Smooth muscle cell of the brain vasculature (primary cell): ENCODE measurements at regions not wholly inside any gene's neighbourhood (a gene's known extent, or its start where the extent isn't known, plus 50 kb on each side); places are given as distances from the start of the nearest gene placed in this dataset.

ENCODE experiments used
- DNase-seq: peaks from one replicate; pipeline ENCODE4 v3.0.0-alpha.2; 2012; ENCODE audit warnings: low read depth, low spot score

DNA sequence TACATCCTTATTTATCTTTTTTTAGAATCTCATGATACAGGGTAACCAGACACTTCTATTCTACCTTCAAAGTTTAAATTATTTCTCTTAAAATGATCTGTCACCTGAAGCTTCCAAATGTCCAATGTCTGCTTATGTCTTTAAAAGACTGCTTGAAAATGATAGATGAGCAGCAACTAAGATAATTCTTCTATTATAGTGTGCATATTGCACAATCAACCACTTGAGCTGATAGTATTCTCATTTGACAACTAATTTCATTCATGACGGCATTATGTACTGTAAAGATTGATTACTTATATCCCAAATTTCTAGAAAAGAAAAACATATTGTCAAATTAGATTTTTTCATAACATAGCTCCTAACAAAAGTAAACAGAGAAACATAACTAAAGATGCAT is 1478.2 kb upstream of the MIR17HG start:
- no peak for DNase-seq

DNA sequence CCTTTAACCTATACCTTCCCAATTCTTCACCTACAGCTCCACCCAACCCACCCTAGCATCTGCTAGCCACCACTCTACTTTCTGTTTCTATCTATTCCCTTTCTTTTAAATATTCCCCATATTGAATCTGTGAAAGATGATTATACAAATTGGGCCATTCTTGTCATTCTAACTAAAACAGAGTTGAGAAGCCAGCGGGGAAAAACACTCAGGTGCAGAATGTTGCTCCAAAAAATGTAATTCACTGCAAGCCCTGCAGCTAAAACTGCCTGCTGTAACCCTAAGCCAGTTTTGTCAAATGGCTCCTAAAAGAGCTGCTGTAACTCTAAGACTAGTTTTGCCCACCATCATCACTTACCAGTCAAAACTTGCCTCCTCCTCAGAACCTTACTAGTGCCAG is 1468.6 kb upstream of the MIR17HG start:
- no peak for DNase-seq

DNA sequence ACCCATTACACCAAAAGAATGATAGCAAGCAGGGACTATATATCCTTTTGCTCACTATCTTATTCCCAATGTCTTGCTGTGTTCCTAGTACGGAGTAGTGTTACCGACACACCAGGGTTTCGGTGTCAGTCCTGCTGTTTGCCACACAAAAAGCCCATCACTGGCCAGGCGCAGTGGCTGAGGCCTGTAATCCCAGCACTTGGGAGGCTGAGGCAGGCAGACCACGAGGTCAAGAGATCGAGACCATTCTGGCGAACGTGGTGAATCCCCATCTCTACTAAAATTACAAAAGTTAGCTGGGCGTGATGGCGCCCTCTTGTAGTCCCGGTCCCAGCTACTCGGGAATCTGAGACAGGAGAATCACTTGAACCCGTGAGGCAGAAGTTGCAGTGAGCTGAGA is 1467.3 kb upstream of the MIR17HG start:
- DNase-seq = no peak

- DNase-seq = no peak
Measured at GRCh38 chr13:89883893-89884448, 1463.5 kb upstream of the MIR17HG start.

DNA sequence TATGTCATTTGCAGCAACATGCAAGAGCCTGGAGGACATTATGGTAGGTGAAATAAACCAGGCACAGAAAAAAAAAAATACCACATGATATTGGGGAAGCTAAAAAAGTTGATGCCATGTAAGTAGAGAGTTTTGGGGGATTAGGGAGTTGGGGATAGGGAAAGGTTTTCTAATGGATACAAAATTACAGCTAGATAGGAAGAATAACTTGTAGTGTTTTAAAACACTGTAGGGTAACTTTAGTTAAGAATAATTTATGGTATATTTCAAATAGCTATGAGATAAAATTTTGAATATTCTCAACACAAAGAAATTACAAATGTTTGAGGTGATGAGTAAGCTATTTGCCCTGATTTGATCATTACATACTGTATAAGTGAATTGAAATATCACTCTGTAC is 1456.7 kb upstream of the MIR17HG start:
- no peak for DNase-seq

DNA sequence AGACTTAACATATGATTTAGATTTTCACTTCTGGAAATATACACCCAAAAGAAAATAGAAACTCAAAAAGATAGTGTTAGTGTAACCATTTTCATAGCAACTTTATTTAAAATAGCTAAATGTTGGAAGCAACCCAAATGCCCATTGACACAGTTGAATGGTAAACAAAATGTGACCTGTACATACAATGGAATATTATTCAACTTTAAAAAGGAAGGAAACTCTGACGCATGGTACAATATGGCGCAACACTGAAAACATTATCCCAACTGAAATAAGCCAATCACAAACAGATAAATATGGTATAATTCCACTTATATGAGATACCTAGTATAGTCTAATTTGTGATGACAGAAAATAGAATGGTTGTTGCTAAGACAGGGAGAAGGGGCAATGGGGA is 1456.1 kb upstream of the MIR17HG start:
- no peak for DNase-seq

DNA sequence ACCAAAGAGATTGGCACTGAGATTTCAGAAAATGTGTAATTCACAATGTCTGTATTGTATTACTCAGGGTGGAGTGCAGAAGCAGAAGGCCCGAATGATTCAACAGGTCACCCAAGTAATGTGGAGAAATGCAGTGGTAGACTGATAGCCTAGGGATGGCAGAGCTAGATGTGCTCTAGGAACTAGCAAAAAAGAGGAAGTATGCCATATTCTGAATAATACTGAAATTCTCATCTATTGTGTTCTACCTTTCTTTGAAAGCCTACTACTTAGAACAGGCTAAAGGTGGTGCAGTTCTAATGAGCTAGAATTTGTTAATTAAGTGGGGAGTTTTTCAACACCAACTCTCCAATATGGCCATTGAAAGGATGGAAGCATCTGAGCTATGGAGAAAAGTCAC is 1449.8 kb upstream of the MIR17HG start:
- no peak for DNase-seq

- no peak for DNase-seq
Measured at GRCh38 chr13:89899302-89900103, 1448.0 kb upstream of the MIR17HG start.

DNA sequence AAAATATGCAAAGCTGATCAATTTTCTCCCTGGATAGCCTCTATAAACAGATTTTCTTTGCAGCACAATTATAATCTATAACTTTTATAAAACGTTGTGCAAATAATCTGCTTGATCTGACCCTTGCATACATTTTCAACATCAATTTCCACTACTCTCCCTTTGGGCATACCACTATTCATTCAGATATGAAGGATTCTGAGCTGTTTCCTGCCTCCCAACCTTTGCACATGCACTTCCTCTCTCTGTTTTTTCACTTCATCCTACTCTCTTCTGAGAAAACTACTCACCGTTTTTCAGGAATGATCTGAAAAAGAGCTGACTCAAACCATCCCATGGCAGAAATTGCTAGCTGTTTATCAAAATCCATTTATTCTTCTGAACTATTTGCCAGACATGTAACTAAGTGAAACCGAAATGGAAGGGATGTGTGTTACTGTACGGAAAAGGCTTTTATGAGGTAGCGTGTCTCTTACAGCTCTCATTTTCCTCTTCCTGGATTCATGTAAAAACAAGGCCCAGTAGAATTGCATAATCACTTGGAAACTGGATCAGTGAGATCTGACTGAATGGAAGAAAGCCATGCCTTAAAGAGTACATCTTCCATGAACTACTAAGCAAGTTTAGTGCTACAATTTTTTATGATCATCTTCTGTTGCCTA is 1447.3 kb upstream of the MIR17HG start:
- no peak for DNase-seq

GRCh38 chr13:89902223-89902622 is 1445.3 kb upstream of the MIR17HG start:
- no peak for DNase-seq

GRCh38 chr13:89903115-89903514 is 1444.4 kb upstream of the MIR17HG start:
- no peak for DNase-seq

DNA sequence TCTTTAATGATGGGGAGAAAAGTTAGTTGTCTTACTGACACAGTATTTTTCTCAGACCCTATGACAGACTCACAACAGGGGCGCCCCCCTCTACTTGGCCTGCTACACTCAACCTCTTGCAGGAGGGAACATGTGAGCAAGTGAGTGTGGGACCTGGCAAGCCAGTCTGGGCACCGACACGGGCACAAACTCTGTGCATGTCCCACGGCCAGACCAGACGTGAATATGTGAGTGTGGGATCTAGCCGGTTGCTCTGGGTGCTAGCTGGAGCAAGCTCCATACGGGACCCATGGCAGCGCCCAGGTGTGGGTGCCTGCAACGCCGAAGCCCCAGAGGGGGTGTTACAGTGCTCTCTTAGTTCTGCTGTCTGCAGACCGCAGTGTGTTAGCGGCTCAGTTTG is 1437.3 kb upstream of the MIR17HG start:
- DNase-seq = no peak

DNA sequence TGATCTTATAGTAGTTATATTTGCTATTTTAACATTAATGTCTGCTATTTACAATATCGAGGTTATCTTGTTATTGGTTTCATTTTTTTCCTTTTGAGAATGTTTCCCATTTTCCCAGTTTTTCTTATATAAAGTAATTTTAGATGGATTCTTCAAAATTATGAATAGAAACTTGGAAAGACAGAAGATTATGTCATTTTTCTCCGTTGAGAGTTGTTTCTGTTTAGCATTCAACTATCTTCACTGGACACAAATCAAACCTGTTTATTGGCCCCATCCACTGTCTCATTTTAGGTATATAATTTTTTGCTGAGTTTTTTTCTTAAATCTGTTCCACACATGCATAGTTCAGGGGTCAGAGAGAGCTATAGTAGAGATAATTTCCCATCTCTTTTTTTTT is 1430.9 kb upstream of the MIR17HG start:
- DNase-seq = no peak

DNA sequence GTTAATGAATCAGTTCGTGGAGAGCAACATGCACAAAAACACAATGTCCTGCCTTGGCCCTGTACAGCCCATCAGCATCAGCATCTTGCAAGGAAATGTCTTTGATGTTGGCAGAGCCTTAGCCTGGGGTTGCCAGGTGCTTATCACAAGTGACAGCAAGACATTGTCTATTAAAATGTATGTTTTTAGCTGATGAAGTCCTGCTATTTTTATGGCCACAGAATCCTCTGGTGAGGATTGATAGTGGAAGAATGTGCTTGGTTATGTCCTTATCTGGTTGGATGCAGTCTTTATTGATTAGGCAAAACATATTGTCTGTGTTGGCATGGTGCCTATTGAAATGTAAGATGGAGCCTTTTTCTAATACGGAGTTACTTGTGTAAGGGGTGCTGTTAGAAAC is 1427.0 kb upstream of the MIR17HG start:
- DNase-seq = no peak

DNA sequence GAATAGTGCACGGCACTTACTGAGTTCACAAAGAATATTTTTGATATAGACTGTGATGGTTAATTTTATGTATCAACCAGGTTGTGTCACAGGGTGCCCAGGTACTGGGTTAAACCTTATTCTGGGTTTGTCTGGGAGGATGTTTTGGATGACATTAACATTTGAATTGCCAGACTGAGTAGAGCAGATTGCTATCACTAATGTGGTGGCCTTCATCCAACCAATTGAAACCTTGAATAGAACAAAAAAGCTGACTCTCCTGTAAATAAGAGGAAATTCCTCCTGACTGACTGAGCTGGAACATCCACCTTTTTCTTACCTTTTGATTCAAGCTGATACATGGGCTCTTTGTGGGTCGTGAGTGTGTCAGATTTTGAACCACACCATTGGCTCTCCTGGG is 1424.4 kb upstream of the MIR17HG start:
- no peak for DNase-seq

DNA sequence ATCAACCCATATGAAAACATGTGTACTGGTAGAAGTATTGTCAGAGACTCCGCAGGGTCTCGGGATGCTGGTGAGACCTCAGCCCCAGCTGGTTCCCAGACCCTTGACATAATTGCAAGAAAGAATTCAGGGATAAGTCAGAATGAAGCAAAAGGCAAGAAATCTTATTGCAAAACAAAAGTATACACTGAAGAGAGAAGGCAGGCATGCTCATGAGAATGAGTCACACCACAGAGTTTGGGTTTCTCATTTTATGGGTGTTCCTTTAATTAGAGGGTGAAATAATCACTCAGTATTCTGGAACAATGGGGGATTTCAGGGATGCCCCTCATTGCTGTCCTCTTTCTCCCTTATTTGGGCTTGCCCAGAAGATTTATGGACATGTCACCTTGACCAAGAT is 1423.8 kb upstream of the MIR17HG start:
- no peak for DNase-seq

DNA sequence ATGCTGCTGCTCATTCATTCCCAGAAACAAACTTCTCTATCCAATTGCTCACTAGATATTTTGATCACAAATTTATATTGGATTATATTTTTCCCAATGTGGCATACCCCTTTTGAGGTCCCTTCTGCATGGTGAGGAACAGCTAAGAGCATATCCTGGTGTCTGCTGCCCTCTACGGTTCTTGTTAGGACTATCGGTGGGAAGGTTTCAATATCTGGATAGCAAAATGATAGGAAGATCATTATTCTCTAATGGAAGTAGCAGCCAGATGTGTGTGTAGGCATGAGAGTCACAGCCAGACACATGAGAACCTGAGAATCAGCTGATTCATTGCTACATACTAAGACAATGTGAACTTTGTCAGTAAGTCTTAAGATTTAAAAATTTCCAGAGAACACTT is 1422.4 kb upstream of the MIR17HG start:
- DNase-seq = peak; percentile 3

DNA sequence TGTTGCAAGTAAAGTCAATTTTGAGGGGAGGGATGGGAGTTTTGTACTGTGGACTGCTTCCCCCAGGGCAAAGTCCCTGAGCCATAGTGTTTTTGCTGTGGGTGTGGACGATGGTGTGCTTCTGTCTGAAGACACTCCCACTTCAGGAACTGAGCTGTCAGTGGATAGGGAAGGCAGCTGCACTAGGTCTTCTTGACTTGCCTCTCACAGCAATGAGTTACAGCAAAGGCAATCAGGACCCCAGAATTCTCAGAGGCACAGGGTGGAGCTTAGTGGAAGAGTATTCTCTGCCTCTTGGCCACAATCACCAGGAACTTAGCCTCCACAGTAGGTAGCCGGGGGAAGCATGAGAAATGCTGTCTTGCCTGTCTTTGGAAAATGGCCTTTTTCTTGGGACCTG is 1416.6 kb upstream of the MIR17HG start:
- no peak for DNase-seq

DNA sequence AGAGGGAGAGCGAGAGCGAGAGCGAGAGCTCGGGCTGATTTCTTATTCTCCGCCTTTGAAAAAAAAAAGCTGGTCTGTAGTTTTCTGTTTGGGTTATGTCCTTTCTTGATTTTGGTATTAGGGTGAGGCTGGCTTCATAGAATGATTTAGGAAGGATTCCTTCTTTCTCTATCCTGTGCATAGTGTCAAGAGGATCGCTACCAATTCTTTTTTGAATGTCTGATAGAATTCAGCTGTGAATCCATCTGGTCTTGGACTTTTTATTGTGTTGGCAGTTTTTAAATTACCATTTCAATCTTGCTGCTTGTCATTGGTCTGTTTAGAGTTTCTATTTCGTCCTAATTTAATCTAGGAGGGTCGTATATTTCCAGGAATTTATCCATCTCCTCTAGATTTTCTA is 1414.6 kb upstream of the MIR17HG start:
- DNase-seq = no peak

GRCh38 chr13:89936256-89936655 is 1411.2 kb upstream of the MIR17HG start:
- no peak for DNase-seq

- DNase-seq = no peak
Measured at GRCh38 chr13:89937420-89937819, 1410.1 kb upstream of the MIR17HG start.

GRCh38 chr13:89940383-89940782 is 1407.1 kb upstream of the MIR17HG start:
- DNase-seq = no peak

GRCh38 chr13:89943139-89943538 is 1404.3 kb upstream of the MIR17HG start:
- DNase-seq = no peak
